Breast epithelium (tissue), 4 donors: ENCODE measurements at regions not wholly inside any gene's neighbourhood (a gene's known extent, or its start where the extent isn't known, plus 50 kb on each side); places are given as distances from the start of the nearest gene placed in this dataset.

Source experiments
- DNase-seq, 2 donors: peaks; one replicate each; pipeline ENCODE4 v3.0.0-alpha.2; 2019; ENCODE audit warnings: low spot score in 2 of 2
- H3K27ac ChIP-seq, 2 donors: fragments of 200-600 bp; sonication (generic) in 1 of 2; one replicate each; pipeline ENCODE4 v1.5.1; 2016 to 2019; ENCODE audit warnings: mild to moderate bottlenecking in 1 of 2
- H3K27me3 ChIP-seq, 2 donors: fragments of 200-600 bp; sonication (generic) in 1 of 2; one replicate each; pipeline versions ENCODE4 v1.5.1 to v1.6.0; 2017 to 2019; ENCODE audit warnings: control low read depth in 1 of 2, mild to moderate bottlenecking in 1 of 2
- H3K36me3 ChIP-seq: fragments of 200-600 bp; one replicate; pipeline ENCODE4 v1.5.1; 2019
- H3K4me1 ChIP-seq, 2 donors: fragments of 200-600 bp; sonication (generic); one replicate each; pipeline ENCODE4 v1.5.1; 2016 to 2019; ENCODE audit warnings: control low read depth in 1 of 2
- H3K4me3 ChIP-seq, 3 donors: fragments of 200-600 bp; sonication (generic); 1 replicate in 2 of 3; 2 replicates in 1 of 3; pipeline ENCODE4 v1.5.1; 2016 to 2019; ENCODE audit warnings: mild to moderate bottlenecking in 3 of 3, moderate library complexity in 2 of 3
- H3K9me3 ChIP-seq, 2 donors: fragments of 200-600 bp; sonication (generic) in 1 of 2; one replicate each; pipeline ENCODE4 v1.5.1; 2016 to 2019; ENCODE audit warnings: control low read depth in 1 of 2
- CTCF ChIP-seq, 3 donors: fragments of 450-650 bp; IDR thresholded peaks; one replicate each; pipeline ENCODE4 v1.5.1; 2016 to 2017; ENCODE audit warnings: antibody characterized with exemption in 3 of 3, mild to moderate bottlenecking in 3 of 3, moderate library complexity in 3 of 3
- POLR2A ChIP-seq: fragments of 450-650 bp; IDR thresholded peaks from one replicate; pipeline ENCODE4 v1.6.1; 2016; ENCODE audit warnings: antibody characterized with exemption, mild to moderate bottlenecking, moderate library complexity
- POLR2AphosphoS5 ChIP-seq, 3 donors: sonication (generic); formaldehyde crosslinking; IDR thresholded peaks; one replicate each; pipeline ENCODE4 v1.6.1; 2017; ENCODE audit warnings: antibody characterized with exemption in 3 of 3
- intact Hi-C: fragments of 100-400 bp; cut with DNase I; formaldehyde crosslinking; loops from one replicate; pipeline ENCODE4 v1.15.1; 2023; ENCODE audit warnings: low total_unique reads

- intact Hi-C loops, result loop anchor here (10.0 kb wide), 1 partner anchor 1298 kb away; no protein-coding TSS in a partner anchor
- no peak overlapping the region for H3K4me3 ChIP-seq
- TF ChIP-seq POLR2A, result no peak
- TF ChIP-seq POLR2AphosphoS5 (IDR thresholded peaks at IDR 0.05), result no peak
- TF ChIP-seq CTCF (IDR thresholded peaks at IDR 0.05), result no peak
- no peak overlapping the region for H3K27ac ChIP-seq
- no peaks in the 10 kb centered on the region for H3K4me1 ChIP-seq
- H3K36me3 ChIP-seq, result no peaks in the 10 kb centered on the region
- no peaks in the 10 kb centered on the region for H3K9me3 ChIP-seq
- no peaks in the 10 kb centered on the region for H3K27me3 ChIP-seq
- no peak for DNase-seq
Measured at GRCh38 chr1:223486932-223487886, 94.0 kb downstream of the CCDC185 start.

GRCh38 chr1:223487887-223488259 is 94.7 kb downstream of the CCDC185 start:
- TF ChIP-seq POLR2AphosphoS5 (IDR thresholded peaks at IDR 0.05) (no peak), POLR2A (no peak), CTCF (IDR thresholded peaks at IDR 0.05) (no peak)

GRCh38 chr1:223489439-223489838 is 96.2 kb downstream of the CCDC185 start:
- Histone ChIP-seq H3K9me3 (no peaks in the 10 kb centered on the region), H3K4me1 (no peaks in the 10 kb centered on the region), H3K27me3 (no peaks in the 10 kb centered on the region), H3K4me3 (no peak overlapping the region), H3K27ac (no peak overlapping the region), H3K36me3 (no peaks in the 10 kb centered on the region)
- no peak for DNase-seq
- TF ChIP-seq CTCF (IDR thresholded peaks at IDR 0.05), result no peak
- no peak for TF ChIP-seq POLR2A
- no peak for TF ChIP-seq POLR2AphosphoS5 (IDR thresholded peaks at IDR 0.05)
- intact Hi-C loops, result loop anchor here (10.0 kb wide), 1 partner anchor 1295 kb away; no protein-coding TSS in a partner anchor

More at GRCh38 chr1:223487887-223488259, 94.7 kb downstream of the CCDC185 start:
- Histone ChIP-seq H3K27me3 (no peaks in the 10 kb centered on the region), H3K27ac (no peak overlapping the region), H3K4me3 (no peak overlapping the region), H3K9me3 (no peaks in the 10 kb centered on the region), H3K4me1 (no peaks in the 10 kb centered on the region), H3K36me3 (no peaks in the 10 kb centered on the region)
- intact Hi-C loops, result loop anchor here (10.0 kb wide), 1 partner anchor 1297 kb away; no protein-coding TSS in a partner anchor
- no peak for DNase-seq

GRCh38 chr1:223490256-223490655 is 97.0 kb downstream of the CCDC185 start:
- no peak overlapping the region for H3K4me3 ChIP-seq
- no peaks in the 10 kb centered on the region for H3K27me3 ChIP-seq
- no peak for DNase-seq
- TF ChIP-seq POLR2A (no peak), CTCF (IDR thresholded peaks at IDR 0.05) (no peak), POLR2AphosphoS5 (IDR thresholded peaks at IDR 0.05) (no peak)
- H3K27ac ChIP-seq, result no peak overlapping the region
- intact Hi-C loops, result no loop called here
- no peaks in the 10 kb centered on the region for H3K4me1 ChIP-seq
- H3K36me3 ChIP-seq, result no peaks in the 10 kb centered on the region
- H3K9me3 ChIP-seq, result no peaks in the 10 kb centered on the region
